Stomach (tissue), 4 donors: ENCODE measurements at regions not wholly inside any gene's neighbourhood (a gene's known extent, or its start where the extent isn't known, plus 50 kb on each side); places are given as distances from the start of the nearest gene placed in this dataset.

Source experiments
- POLR2AphosphoS5 ChIP-seq, 3 donors: sonication (generic); formaldehyde crosslinking; IDR thresholded peaks; one replicate each; pipeline ENCODE4 v1.6.1; 2016; ENCODE audit warnings: antibody characterized with exemption in 3 of 3
- TF ChIP-seq, protein P1 (sequence below), 7 experiments: fragments of 450-650 bp in 4 of 7; fragments of 200-600 bp in 3 of 7; sonication (generic) in 3 of 7; IDR thresholded peaks; one replicate each; pipeline ENCODE4 v1.5.1; 2016 to 2019; ENCODE audit warnings: antibody characterized with exemption in 7 of 7, control low read depth in 2 of 7, mild to moderate bottlenecking in 1 of 7

DNA sequence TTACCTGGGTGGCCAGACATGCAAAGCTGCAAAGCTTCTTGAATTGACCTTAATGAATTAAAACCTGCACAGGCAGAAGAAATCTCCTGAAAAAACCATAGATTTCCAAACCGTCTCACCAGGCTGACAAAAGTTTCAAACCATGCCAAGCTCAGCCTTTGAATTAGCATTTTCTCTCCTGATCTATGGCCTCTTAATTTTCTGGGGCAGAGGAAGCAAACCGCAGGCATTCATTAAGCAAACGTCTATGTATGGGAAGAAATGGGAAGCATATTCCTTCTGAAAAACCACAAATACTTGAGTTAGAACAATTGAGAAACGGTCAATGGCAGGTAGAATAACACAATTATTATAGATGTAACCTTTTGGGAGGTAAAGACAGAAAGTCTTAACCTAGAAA is 500.2 kb upstream of the NR2F2 start:
- TF ChIP-seq, protein P1, sequence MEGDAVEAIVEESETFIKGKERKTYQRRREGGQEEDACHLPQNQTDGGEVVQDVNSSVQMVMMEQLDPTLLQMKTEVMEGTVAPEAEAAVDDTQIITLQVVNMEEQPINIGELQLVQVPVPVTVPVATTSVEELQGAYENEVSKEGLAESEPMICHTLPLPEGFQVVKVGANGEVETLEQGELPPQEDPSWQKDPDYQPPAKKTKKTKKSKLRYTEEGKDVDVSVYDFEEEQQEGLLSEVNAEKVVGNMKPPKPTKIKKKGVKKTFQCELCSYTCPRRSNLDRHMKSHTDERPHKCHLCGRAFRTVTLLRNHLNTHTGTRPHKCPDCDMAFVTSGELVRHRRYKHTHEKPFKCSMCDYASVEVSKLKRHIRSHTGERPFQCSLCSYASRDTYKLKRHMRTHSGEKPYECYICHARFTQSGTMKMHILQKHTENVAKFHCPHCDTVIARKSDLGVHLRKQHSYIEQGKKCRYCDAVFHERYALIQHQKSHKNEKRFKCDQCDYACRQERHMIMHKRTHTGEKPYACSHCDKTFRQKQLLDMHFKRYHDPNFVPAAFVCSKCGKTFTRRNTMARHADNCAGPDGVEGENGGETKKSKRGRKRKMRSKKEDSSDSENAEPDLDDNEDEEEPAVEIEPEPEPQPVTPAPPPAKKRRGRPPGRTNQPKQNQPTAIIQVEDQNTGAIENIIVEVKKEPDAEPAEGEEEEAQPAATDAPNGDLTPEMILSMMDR (IDR thresholded peaks at IDR 0.05): no peak
- TF ChIP-seq POLR2AphosphoS5 (IDR thresholded peaks at IDR 0.05): no peak
